NCI-H345 (cell line): ENCODE measurements at regions not wholly inside any gene's neighbourhood (a gene's known extent, or its start where the extent isn't known, plus 50 kb on each side); places are given as distances from the start of the nearest gene placed in this dataset.
"Not testable (repeated sequence)": the region's sequence is repeated elsewhere in the genome, so short reads cannot be mapped to it uniquely, and the experiment has no call there.

Experiments
- DNase-seq: peaks from one replicate; lab custom pipeline; 2025; lab: John Stamatoyannopoulos, UW

DNA sequence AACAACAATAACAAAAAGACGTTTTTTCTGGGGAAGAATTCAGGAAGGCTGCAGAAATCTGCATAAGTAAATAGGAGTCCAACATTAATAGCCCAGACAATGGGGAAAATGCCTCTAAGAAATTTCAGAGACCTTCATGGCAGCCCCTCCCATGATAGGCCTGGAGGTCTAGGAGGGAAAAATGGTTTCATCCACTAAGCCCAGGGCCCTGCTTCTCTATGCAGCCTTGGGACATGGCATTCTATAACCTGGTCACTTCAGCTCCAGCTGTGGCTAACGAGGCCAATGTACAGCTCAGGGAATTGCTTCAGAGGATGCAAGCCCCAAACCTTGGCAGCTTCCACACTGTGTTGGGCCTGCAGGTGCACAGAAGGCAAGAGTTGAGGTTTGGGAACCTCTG is 125.6 kb upstream of the GMNC start:
- DNase-seq = no peak

DNA sequence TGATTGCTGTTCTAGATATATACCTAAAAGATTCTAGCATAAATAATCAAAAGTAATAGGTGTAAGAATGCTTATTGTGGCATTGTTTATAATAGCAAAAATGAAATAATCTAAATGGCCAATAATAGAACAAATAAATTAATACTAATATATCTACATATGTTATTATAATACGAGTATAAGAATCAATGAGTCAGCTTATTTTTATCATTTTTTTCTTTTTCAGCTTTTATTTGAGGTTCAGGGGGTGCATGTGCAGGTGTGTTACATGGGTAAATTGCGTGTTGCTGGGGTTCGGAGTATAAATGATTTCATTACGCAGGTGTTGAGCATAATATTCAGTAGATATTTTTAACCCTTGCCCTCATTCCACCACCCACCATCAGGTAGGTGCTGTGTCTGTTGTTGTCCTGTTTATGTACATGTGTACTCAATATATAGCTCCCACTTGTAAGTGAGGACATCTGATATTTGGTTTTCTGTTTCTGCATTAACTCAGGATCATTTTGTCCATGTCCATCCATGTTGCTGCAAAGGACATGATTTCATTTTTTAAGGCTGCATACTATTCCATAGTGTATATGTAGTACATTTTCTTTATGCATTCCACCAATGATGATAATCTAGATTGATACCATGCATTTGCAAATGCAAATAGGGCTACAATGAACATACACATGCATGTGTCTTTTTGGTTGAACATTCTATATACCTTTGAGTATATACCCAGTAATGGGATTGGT is 122.2 kb upstream of the GMNC start:
- DNase-seq = no peak

DNA sequence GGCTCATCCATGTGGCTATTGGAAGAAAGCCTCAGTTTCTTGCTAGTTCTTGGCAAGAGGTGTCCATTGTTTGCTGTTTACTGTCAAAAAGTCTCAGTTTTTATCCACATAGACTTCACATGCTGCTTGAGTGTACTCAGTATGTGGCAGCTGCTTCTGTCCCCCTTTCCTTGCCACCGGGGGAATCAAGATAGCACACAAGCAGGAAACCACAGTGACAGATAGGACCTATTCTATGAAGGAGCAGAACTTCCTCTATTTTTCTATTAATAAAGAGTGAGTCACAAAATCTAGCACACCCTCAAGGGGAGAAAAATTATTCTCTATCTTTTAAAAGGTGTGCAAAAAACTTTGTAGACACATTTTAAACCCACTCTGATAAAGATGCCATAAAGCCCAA is 121.4 kb upstream of the GMNC start:
- DNase-seq = no peak

DNA sequence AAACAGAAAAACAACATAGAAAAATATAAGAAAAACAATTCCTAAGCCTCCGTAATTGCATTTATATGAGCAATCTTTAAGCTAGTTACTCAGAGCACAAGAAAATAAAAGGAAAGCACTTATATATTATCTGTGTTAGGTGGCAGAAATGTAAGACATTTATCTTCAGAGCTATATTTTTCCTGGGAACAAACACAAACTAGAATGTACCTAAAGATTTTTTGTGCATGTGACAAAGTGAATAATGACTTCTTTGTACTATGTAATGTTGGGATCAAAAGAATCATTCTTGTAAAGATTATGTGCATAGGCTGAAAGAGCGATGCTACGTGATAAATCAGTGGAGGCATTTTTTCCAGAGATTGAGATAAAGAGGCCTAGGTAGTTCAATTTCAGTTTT is 111.3 kb upstream of the GMNC start:
- no peak for DNase-seq

DNA sequence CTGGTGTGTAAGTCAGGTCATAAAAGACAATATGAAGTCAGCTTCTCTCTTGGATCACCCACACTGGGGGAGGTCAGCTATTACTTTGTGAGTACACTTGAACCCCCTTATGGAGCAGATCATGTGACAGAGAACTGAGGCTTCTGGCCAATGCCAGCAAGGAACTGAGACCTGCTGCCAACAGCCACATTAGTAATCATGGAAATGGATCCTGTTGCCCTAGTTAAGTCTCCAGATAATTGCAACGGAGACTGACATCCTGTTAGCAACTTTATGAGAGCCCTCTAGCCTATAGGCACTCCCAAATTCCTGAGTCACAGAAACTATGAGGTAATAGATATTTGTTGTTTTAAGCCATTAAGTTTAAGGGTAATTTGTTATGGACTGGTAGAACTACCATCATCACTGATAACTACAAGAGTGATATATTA is 110.4 kb upstream of the GMNC start:
- no peak for DNase-seq

GRCh38 chr3:190972196-190972595 is 109.7 kb upstream of the GMNC start:
- DNase-seq = no peak

GRCh38 chr3:190970560-190970959 is 108.1 kb upstream of the GMNC start:
- DNase-seq = no peak

DNA sequence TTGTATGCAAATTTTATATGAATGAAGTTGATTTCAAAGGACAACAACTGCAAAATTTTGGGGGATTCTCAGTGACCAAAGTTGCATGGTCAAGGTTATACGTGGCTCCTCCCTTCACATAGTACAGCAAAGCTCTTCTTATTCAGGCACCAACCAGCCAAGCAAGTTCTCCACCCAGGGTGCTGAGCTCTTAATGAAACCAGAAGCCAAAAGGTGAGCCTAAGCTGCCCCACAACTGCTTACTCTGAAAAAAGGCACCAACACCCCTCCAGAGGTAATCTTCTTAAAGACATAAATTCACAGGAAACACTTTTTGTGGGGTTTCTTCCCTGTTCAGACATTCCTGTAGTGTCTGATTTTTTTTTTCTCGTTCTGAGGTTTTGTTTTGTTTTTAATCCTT is 106.1 kb upstream of the GMNC start:
- no peak for DNase-seq

DNA sequence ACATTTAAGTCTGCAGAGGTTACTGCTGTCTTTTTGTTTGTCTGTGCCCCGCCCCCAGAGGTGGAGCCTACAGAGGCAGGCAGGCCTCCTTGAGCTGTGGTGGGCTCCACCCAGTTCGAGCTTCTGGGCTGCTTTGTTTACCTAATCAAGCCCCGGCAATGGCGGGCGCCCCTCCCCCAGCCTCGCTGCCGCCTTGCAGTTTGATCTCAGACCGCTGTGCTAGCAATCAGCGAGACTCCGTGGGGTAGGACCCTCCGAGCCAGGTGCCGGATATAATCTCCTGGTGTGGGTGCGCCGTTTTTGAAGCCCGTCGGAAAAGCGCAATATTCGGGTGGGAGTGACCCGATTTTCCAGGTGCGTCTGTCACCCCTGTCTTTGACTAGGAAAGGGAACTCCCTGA is 102.4 kb upstream of the GMNC start:
- DNase-seq = not testable (repeated sequence)

DNA sequence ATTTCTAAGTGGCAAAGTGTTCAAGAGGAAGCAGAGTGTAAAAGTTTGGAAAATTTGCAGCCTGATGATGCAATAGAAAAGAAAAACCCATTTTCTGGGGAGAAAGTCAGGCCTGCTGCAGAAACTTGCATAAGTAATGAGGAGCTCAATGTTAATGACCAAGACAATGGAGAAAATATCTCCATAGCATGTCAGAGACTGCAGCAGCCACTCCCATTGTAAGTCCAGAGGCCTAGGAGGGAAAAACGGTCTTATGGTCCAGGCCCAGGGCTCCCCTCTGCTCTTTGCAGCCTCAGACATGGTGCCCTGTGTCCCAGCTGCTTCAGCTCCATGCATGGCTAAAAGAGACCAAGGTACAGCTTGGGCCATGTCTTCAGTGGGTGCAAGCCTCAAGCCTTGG is 96.6 kb upstream of the GMNC start:
- DNase-seq = no peak

GRCh38 chr3:190941694-190942260 is 79.3 kb upstream of the GMNC start:
- no peak for DNase-seq

GRCh38 chr3:190934616-190935015 is 72.1 kb upstream of the GMNC start:
- not testable (repeated sequence) for DNase-seq

DNA sequence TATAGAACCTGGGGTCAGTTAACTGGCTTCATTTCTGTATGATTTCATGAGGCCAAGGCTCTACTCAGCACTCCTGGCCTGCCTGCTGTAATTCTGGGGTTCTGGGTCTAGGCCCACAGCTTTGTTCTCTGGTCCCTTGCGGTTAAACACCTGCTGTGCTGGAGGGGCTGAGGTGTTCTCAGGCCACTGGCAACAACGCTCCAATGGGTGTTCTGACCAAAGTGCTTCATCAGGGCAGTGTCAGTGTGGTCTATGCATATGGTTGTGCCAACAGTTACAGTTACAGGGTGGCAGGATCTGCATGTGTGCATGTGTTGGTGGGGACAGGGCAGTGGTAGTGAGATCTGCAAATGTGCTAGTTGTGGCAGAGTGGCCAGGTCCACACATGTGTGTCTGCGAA is 64.1 kb upstream of the GMNC start:
- DNase-seq = no peak

GRCh38 chr3:190912736-190913135 is 50.2 kb upstream of the GMNC start:
- peak; percentile 43 for DNase-seq
